Smooth muscle cell (in vitro differentiated cells): ENCODE measurements at regions not wholly inside any gene's neighbourhood (a gene's known extent, or its start where the extent isn't known, plus 50 kb on each side); places are given as distances from the start of the nearest gene placed in this dataset.

Experiments
- DNase-seq: peaks from one replicate; lab custom pipeline; 2025; ENCODE audit not compliant: unreplicated experiment; lab: John Stamatoyannopoulos, UW
- H2AFZ ChIP-seq: fragments of 200-600 bp; sonication (generic); 2 replicates; pipeline ENCODE4 v1.6.0; 2016; ENCODE audit warnings: antibody characterized with exemption, low read depth, mild to moderate bottlenecking
- H3F3A ChIP-seq: fragments of 200-600 bp; sonication (generic); 2 replicates; pipeline ENCODE4 v1.6.0; 2017; ENCODE audit warnings: antibody characterized with exemption, low read depth
- H3K27ac ChIP-seq: fragments of 200-600 bp; sonication (generic); 2 replicates; pipeline ENCODE4 v1.5.1; 2016; ENCODE audit warnings: low read depth, mild to moderate bottlenecking
- H3K27me3 ChIP-seq: fragments of 200-600 bp; sonication (generic); 2 replicates; pipeline ENCODE4 v1.6.1; 2016; ENCODE audit warnings: low read depth, mild to moderate bottlenecking
- H3K36me3 ChIP-seq: fragments of 200-600 bp; sonication (generic); 2 replicates; pipeline ENCODE4 v1.5.1; 2016; ENCODE audit warnings: low read depth
- H3K4me1 ChIP-seq: fragments of 200-600 bp; sonication (generic); 2 replicates; pipeline ENCODE4 v1.5.1; 2016; ENCODE audit warnings: low read depth
- H3K4me2 ChIP-seq: fragments of 200-600 bp; sonication (generic); 2 replicates; pipeline ENCODE4 v1.6.0; 2016; ENCODE audit warnings: mild to moderate bottlenecking
- H3K4me3 ChIP-seq: fragments of 200-600 bp; sonication (generic); 2 replicates; pipeline ENCODE4 v1.5.1; 2016; ENCODE audit warnings: mild to moderate bottlenecking
- H3K79me2 ChIP-seq: fragments of 200-600 bp; sonication (generic); 2 replicates; pipeline ENCODE4 v1.6.0; 2016; ENCODE audit warnings: low read depth, mild to moderate bottlenecking
- H3K9ac ChIP-seq: fragments of 200-600 bp; sonication (generic); 2 replicates; pipeline ENCODE4 v1.6.0; 2016; ENCODE audit warnings: low read depth
- H3K9me3 ChIP-seq: fragments of 200-600 bp; sonication (generic); replicated peaks from 2 replicates; pipeline ENCODE4 v1.5.1; 2016; ENCODE audit warnings: low read depth
- H4K20me1 ChIP-seq: fragments of 200-600 bp; sonication (generic); 2 replicates; pipeline ENCODE4 v1.6.0; 2016; ENCODE audit warnings: low read depth
- WGBS: methylation state at CpG from one replicate; pipeline ENCODE4 v1.1.7; 2016; ENCODE audit warnings: low lambda C conversion rate; 5-methylcytosine and 5-hydroxymethylcytosine counted together
- TF ChIP-seq, protein P1 (sequence below): fragments of 200-600 bp; sonication (generic); IDR thresholded peaks from 2 replicates; pipeline ENCODE4 v1.5.1; 2017; ENCODE audit warnings: borderline replicate concordance, mild to moderate bottlenecking, antibody characterized with exemption; ENCODE audit not compliant: insufficient read depth, poor library complexity, severe bottlenecking

DNA sequence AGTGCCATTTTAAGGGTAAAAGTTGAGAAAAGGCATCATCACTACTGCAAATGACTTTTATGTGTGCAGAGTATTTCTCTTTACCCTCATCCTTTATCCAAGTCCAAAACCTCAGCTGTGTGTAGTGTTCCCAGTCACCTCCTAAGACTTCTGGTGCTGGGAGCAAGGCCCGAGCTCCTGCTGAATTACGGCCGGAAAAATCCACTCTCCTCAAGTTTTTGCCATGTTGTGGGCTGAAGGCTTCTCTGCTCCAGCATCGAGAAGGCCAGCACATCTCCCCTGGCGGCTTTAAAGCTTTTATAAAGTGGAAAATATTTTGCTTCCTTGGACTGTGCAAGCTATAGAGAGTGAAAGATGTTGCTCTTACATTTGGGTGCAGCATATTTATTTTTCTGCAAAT lies 153.2 kb upstream of the THBS2 start:
- no peaks in the 10 kb centered on the region for H4K20me1 ChIP-seq
- WGBS, result 79% methylated on average over 5 of the region's 5 CpGs
- TF ChIP-seq, protein P1, sequence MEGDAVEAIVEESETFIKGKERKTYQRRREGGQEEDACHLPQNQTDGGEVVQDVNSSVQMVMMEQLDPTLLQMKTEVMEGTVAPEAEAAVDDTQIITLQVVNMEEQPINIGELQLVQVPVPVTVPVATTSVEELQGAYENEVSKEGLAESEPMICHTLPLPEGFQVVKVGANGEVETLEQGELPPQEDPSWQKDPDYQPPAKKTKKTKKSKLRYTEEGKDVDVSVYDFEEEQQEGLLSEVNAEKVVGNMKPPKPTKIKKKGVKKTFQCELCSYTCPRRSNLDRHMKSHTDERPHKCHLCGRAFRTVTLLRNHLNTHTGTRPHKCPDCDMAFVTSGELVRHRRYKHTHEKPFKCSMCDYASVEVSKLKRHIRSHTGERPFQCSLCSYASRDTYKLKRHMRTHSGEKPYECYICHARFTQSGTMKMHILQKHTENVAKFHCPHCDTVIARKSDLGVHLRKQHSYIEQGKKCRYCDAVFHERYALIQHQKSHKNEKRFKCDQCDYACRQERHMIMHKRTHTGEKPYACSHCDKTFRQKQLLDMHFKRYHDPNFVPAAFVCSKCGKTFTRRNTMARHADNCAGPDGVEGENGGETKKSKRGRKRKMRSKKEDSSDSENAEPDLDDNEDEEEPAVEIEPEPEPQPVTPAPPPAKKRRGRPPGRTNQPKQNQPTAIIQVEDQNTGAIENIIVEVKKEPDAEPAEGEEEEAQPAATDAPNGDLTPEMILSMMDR, result no peak
- H3K79me2 ChIP-seq, result no peaks in the 10 kb centered on the region
- no peak overlapping the region for H3K9ac ChIP-seq
- H3K4me3 ChIP-seq, result no peak overlapping the region
- H3F3A ChIP-seq, result no peaks in the 10 kb centered on the region
- no peak overlapping the region for H3K4me2 ChIP-seq
- no peaks in the 10 kb centered on the region for H3K9me3 ChIP-seq
- no peaks in the 10 kb centered on the region for H3K27me3 ChIP-seq
- H2AFZ ChIP-seq, result no peak overlapping the region
- H3K4me1 ChIP-seq, result no peaks in the 10 kb centered on the region
- no peak for DNase-seq
- no peak overlapping the region for H3K27ac ChIP-seq
- H3K36me3 ChIP-seq, result no peaks in the 10 kb centered on the region

DNA sequence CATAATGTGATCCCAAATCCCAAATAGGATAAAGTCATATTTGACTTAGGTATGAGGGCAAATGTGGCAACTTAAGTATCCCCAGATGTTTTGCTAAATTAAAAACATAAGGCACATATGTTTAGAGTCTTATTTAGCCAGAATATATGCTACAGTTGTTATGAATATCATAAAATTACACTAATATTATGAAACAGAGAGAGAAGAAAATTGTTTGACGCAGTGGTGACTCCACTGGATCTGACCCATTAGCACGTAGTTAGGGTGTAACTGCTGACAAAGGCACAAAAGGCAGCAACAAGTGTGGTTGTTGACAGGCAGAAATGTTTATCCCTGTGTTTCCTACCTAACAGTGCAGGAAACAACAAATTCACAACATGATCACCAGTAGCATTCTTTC lies 152.4 kb upstream of the THBS2 start:
- no peaks in the 10 kb centered on the region for H3K4me1 ChIP-seq
- no peaks in the 10 kb centered on the region for H3K9me3 ChIP-seq
- no peak overlapping the region for H3K4me3 ChIP-seq
- H3K79me2 ChIP-seq, result no peaks in the 10 kb centered on the region
- H3K36me3 ChIP-seq, result no peaks in the 10 kb centered on the region
- no peaks in the 10 kb centered on the region for H3K27me3 ChIP-seq
- 96% methylated on average over 2 of the region's 2 CpGs for WGBS
- no peak for DNase-seq
- H2AFZ ChIP-seq, result no peak overlapping the region
- H3K9ac ChIP-seq, result no peak overlapping the region
- H3K4me2 ChIP-seq, result no peak overlapping the region
- no peak overlapping the region for H3K27ac ChIP-seq
- TF ChIP-seq, protein P1, result no peak
- H4K20me1 ChIP-seq, result no peaks in the 10 kb centered on the region
- H3F3A ChIP-seq, result no peaks in the 10 kb centered on the region

DNA sequence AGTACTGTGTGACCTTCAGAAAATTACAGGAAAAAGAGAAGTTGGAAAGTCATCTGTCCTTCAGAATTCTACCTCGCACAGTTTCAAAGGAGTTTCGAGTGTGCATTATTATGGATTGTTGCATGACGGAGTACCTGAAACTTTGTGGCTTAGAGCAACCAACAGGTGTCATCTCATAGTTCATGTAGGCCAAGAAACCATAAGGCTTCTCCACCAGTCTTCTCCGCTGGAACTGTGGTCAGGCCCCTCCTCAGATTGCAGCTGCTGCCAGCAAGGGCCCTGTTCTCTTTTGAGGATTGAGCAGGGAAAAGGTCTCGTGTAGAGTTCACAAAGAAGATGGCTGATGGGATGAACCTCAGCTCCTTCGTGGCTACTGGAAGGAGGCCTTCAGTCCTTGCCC lies 151.2 kb upstream of the THBS2 start:
- H3K9me3 ChIP-seq, result no peaks in the 10 kb centered on the region
- H3K4me3 ChIP-seq, result no peak overlapping the region
- H2AFZ ChIP-seq, result no peak overlapping the region
- H3K4me2 ChIP-seq, result no peak overlapping the region
- no peak for DNase-seq
- H3K4me1 ChIP-seq, result no peaks in the 10 kb centered on the region
- 92% methylated on average over 6 of the region's 6 CpGs for WGBS
- no peaks in the 10 kb centered on the region for H3K36me3 ChIP-seq
- H3K27me3 ChIP-seq, result no peaks in the 10 kb centered on the region
- TF ChIP-seq, protein P1, result no peak
- H3K79me2 ChIP-seq, result no peaks in the 10 kb centered on the region
- no peak overlapping the region for H3K9ac ChIP-seq
- no peak overlapping the region for H3K27ac ChIP-seq
- no peaks in the 10 kb centered on the region for H3F3A ChIP-seq
- H4K20me1 ChIP-seq, result no peaks in the 10 kb centered on the region

DNA sequence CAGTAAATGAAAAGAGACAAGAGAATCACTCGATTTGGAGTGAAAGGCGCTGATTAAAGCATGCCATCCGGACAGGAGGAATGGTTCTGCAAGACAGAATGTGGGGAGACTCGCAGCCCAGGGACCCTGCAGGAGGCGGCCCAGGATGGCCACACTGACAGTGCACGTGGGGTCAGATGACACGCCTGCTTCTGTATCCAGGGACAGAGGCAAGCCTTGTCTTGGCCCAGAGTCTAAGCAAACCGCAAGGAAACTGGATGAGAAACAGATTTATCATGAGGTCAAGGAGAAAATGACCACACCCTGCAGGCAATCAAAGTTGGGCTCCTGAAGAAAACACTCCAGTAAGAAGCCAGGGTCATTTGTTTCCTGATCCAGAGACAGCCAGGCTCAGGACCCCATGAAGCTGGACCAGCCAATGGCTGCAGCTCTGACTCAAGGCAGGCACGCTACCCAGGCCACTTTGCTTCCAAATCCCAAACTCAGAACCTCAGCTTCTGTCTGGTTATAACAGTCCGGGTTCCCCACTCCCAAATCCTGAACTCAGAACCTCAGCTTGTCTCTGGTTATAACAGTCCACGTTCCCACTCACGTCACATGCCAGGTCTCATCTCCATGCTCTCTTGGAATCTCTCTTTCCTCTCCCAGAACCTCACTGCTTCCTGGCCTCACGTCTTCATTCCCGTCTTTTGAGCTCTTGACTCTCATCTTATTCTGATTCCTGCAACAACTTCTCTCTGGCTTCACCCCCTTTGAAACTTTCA lies 144.9 kb upstream of the THBS2 start:
- Histone ChIP-seq H3K79me2 (no peaks in the 10 kb centered on the region), H3K27me3 (no peaks in the 10 kb centered on the region), H3K4me1 (no peaks in the 10 kb centered on the region), H3F3A (no peaks in the 10 kb centered on the region), H2AFZ (no peak overlapping the region), H3K27ac (no peak overlapping the region), H3K4me2 (no peak overlapping the region), H3K9me3 (no peaks in the 10 kb centered on the region), H3K9ac (no peak overlapping the region), H3K4me3 (no peak overlapping the region), H4K20me1 (no peaks in the 10 kb centered on the region), H3K36me3 (no peaks in the 10 kb centered on the region)
- DNase-seq, result no peak
- WGBS, result 85% methylated on average over 14 of the region's 14 CpGs
- TF ChIP-seq, protein P1, result no peak
